GM12873 (cell line): ENCODE measurements at regions not wholly inside any gene's neighbourhood (a gene's known extent, or its start where the extent isn't known, plus 50 kb on each side); places are given as distances from the start of the nearest gene placed in this dataset.

ENCODE experiments used
- TF ChIP-seq, protein P1 (sequence below): IDR thresholded peaks from 2 replicates; pipeline ENCODE4 v1.5.1; 2012; ENCODE audit warnings: low read depth, mild to moderate bottlenecking, moderate library complexity, low read length, control low read depth; ENCODE audit not compliant: insufficient read depth; ENCODE audit errors: missing control alignments

- TF ChIP-seq, protein P1, sequence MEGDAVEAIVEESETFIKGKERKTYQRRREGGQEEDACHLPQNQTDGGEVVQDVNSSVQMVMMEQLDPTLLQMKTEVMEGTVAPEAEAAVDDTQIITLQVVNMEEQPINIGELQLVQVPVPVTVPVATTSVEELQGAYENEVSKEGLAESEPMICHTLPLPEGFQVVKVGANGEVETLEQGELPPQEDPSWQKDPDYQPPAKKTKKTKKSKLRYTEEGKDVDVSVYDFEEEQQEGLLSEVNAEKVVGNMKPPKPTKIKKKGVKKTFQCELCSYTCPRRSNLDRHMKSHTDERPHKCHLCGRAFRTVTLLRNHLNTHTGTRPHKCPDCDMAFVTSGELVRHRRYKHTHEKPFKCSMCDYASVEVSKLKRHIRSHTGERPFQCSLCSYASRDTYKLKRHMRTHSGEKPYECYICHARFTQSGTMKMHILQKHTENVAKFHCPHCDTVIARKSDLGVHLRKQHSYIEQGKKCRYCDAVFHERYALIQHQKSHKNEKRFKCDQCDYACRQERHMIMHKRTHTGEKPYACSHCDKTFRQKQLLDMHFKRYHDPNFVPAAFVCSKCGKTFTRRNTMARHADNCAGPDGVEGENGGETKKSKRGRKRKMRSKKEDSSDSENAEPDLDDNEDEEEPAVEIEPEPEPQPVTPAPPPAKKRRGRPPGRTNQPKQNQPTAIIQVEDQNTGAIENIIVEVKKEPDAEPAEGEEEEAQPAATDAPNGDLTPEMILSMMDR, result no peak
These were observed 146.4 kb upstream of the ZNF32 start for GRCh38 chr10:43795093-43795492.

- TF ChIP-seq, protein P1, result no peak
These were observed 145.6 kb upstream of the ZNF32 start for GRCh38 chr10:43794181-43794815.

- TF ChIP-seq, protein P1, result no peak
These were observed 145.0 kb upstream of the ZNF32 start for GRCh38 chr10:43793704-43794103.

GRCh38 chr10:43790147-43790546 lies 141.5 kb upstream of the ZNF32 start:
- TF ChIP-seq, protein P1, result no peak

DNA sequence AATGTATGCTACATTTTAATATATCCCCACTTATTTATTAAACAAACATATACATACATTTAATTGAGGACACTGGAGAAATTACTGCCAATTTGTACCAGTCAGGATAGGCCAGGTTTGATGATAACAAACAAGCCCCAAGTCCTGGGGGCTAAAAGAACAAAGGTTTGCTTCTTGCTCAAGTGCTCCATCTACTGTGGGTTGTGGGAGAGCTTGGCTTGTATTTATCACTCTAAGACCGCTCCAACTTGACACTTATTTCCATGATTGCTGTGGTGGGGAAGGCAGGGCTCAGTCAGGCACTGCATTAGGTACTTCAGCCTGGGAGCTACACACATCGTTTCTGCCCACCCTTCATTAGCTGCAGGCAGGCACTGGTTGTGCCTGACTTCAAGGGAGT lies 136.6 kb upstream of the ZNF32 start:
- TF ChIP-seq, protein P1, result peak; percentile 9

- TF ChIP-seq, protein P1, result no peak
These were observed 134.1 kb upstream of the ZNF32 start for GRCh38 chr10:43782814-43783213.

- TF ChIP-seq, protein P1, result no peak
These were observed 133.0 kb upstream of the ZNF32 start for GRCh38 chr10:43781480-43782361.
